SK-MEL-5 (cell line): ENCODE measurements at regions not wholly inside any gene's neighbourhood (a gene's known extent, or its start where the extent isn't known, plus 50 kb on each side); places are given as distances from the start of the nearest gene placed in this dataset.

ENCODE experiments used
- DNase-seq: peaks from one replicate; pipeline ENCODE4 v3.0.0-alpha.2; 2016; ENCODE audit warnings: low read depth, low spot score
- in situ Hi-C: cut with HindIII; loops from 2 replicates; pipeline ENCODE4 v1.10.0; 2016; ENCODE audit warnings: low sequenced_read_pairs, high pct_unique_total_duplicates, low pct_unique_long_range_greater_than_20kb

DNA sequence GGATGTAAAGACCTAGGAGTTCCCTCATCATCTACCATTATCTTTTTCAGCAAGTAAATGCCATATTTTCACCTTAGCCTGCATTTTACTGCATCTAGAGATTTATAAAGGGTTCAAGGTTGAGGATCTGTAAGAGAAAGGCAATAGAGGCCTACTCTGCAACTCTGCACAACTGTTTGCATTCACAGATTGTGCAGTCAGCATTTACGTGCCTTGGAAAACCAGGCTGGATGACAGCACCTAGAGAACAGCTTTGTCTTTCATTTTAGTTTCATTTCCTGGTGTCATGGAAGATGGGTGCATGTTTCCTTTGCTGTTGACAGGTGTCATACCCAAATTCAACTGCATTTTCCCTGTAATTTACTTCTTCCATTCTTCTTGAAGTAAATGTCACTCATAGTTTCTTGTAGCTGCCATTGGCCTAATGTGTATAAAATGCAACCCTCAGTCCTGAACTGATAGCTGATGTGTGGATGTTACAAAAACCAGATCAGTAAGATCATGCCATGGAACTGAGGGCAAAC, 817.5 kb downstream of the SQOR start:
- in situ Hi-C loops: no loop called here
- DNase-seq: no peak

- no peak for DNase-seq
- in situ Hi-C loops: no loop called here
Observed at GRCh38 chr15:46456456-46456855, 821.6 kb downstream of the SQOR start.

DNA sequence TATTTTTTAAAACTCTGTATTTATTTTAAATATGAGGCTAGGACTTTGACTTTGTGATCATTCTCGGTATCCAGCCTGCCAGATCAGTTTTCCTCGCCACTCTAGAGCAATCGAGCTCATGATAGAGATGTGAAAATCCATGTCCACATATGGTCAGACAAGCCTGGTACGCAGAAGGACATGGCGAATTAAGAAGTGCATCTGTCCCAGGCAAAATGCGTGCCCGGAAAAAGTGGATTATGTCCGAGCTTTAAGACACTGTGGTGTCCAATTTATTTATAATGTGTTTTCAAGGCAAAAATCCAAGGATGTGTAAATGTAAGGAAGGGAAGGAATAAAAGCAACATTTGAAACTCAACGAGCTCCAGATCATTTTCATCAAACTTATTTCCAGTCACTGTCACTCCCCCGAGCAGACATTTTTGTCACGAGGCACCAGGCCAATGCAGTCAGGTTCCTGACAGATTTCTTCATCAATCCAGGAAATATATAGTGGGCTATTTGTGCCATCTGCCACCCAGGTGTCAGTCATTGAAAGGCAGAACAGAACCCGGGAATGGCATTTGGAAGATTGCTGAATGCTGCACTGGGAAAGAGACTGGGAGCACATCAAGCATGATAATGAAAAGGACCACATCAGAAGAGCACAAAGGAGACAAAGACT, 825.7 kb downstream of the SQOR start:
- DNase-seq: no peak
- in situ Hi-C loops: no loop called here

DNA sequence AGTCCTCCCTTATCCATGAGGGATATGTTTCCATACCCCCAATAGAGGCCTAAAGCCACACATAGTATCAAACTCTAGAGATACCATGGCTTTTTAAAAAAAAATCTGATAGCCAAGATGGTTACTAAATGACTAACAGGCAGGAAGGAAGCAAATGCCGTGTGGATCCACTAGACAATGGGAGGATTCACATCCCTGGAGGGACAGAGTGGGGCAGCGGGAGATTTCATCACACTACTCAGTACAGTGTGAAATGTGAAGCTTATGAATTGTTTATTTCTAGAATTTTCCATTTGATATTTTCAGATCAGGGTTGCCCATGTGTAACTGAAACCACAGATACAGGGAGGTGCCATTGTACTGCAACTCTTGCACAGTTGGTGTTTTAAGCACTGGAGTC, 826.6 kb downstream of the SQOR start:
- in situ Hi-C loops: no loop called here
- DNase-seq: peak; percentile 50

DNA sequence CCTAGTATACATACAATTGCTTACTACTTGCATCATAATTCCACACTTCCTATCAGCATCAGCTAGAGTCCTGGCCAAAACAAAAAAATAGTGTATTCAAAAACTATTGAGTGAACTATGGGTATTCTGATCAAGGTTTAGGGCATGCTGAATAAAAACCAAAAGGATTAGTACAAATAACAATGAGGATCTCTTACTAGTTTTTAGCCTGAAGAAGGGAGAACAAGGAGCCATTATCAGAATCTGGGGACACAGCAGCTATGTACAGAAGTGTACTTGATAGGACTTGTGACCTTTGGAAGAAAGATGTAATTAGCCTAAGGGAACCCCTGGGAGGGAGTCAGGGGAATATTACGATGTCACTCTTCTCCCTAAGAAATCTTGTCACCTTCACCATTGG, 832.2 kb downstream of the SQOR start:
- in situ Hi-C loops: no loop called here

DNA sequence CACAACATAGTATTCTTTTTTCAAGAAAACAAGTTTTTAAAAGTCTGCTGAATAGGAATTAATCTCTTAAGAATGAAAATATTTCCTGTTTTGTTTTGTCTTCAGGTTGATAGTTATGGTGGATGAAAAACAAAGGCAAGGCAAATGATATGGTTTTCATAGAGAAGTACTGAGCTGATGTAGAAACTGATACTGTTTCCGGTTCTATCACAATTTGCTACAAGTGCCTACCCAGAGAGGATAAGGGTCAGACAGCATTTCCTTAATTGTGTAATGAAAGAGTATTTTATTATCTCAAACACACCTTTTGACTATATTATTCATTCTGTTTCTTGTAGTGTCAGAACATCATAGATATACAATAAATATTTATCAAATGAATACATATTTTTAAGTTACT, 836.3 kb downstream of the SQOR start:
- DNase-seq: no peak
- in situ Hi-C loops: no loop called here

More for the DNA sequence above, 832.2 kb downstream of the SQOR start:
- DNase-seq: peak; percentile 79

- no peak for DNase-seq
- in situ Hi-C loops: no loop called here
Observed at GRCh38 chr15:46489276-46489675, 854.4 kb downstream of the SQOR start.

- in situ Hi-C loops: no loop called here
- DNase-seq: no peak
Observed at GRCh38 chr15:46496491-46497115, 861.8 kb downstream of the SQOR start.

DNA sequence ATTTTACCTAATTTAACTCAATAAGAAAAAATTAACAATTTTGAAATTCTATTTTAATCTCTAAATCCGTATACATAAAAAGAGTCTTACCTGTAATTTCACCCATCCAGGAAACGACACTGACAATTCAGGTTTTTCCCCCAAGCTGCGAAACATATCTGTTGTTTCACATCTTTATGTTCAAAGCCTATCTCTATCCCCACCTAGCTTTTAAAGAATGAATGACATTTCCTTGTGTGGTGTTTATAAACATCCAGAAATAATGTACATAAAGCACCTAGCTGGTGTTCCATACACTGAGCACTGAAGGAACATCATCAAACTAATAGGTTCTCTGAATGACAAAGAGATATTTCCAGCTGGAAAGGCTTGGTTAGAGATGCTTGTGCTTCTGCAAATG, 867.8 kb downstream of the SQOR start:
- in situ Hi-C loops: no loop called here
- peak; percentile 40 for DNase-seq

DNA sequence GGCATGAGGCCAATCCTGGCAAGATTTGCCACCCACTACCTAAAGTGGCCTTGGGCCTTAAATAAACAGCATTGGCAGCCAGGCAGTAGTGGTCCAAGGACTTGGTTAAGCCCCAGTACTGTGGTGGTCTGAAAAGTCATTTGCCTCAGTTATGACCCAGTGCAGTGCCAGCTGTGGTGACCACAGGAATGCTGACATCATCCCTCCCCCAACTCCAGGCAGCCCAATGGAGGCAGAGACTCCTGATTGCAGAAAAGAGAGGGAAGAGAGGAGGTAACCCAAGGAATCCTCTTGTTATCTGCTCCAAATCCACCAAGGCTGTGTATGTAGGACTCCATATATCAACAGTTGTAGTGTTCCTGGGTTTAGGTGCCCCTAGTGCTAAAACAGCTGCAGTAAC, 883.6 kb downstream of the SQOR start:
- in situ Hi-C loops: no loop called here
- DNase-seq: no peak

GRCh38 chr15:46523701-46524100, 888.9 kb downstream of the SQOR start:
- in situ Hi-C loops: no loop called here
- no peak for DNase-seq

DNA sequence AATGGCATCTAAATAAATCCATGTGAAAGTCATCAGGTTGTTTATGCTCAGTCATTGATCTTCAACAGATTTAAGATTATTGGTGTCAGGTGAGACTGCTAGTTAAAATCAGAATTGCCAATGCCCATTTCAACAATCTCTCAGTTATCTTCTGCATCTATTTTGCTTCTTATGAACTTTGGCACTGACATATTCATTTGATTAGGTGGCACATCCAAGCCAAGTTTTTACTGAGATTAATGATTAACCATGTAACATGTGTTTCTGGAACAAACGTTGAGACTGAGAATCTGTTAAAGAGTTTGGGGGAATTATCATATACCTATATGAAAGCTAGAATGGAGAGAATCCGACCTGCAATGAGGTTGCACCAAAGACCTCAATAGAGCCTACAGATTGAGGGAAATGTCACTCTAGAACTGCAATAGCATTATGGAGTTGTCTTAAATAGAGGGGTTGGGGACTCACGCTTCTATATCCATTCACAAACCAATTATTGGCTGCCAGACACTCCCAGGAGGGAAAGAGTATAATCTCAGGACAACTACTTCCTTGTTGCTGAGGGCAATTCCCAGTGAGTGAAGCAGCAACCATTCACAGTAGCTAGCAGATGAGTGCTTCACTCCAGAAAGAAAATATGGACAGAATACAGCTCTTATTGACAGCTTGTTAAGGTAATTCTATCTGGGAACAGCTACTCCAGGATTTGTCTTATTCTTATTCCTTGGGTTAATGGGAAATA, 891.3 kb downstream of the SQOR start:
- no peak for DNase-seq
- in situ Hi-C loops: no loop called here

GRCh38 chr15:46526726-46527110, 891.9 kb downstream of the SQOR start:
- in situ Hi-C loops: no loop called here
- no peak for DNase-seq

- DNase-seq: no peak
- in situ Hi-C loops: no loop called here
Observed at GRCh38 chr15:46543626-46544025, 908.8 kb downstream of the SQOR start.

GRCh38 chr15:46548989-46549388, 914.2 kb downstream of the SQOR start:
- no peak for DNase-seq
- in situ Hi-C loops: no loop called here

DNA sequence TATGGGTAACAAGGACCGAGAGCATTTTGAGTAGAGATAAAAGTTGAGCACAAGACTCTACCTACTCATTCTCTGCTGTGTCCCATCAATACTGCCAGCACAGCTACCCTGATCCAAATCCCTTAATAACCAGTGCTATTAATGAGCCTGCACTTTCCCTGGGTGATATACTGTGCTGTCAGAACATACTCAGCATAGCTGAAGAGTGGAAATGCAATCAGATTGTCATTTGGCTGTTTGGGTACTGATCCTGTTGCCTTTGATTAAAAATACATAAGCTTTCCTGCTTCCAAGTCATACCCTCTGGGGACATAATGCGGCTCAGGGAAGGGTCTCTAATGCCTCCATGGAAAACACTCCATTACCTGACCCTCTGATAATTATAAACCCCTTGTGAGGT, 917.5 kb downstream of the SQOR start:
- in situ Hi-C loops: no loop called here
- no peak for DNase-seq

- in situ Hi-C loops: no loop called here
- DNase-seq: no peak
Observed at GRCh38 chr15:46555547-46555946, 920.7 kb downstream of the SQOR start.

DNA sequence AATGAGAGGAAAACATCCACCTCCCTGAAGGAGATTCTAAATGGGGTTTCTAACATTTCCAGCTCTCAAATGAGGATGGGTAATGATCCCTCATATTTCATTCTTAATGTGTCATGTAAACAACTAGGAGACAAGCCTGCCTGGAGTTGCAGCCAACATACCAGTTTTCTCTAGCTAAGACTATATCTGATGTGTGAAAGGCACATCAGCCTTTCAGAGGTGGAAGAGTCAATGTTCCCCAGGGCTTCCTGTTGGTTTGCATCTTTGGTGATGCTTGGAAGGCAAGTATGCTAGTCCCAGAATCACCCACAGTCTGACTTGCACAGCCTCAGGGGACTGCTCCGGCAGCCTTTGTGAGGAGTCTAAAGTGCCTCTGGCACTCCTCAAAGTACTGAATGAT, 921.2 kb downstream of the SQOR start:
- no peak for DNase-seq
- in situ Hi-C loops: no loop called here
